ENCODE measurements at regions not wholly inside any gene's neighbourhood (a gene's known extent, or its start where the extent isn't known, plus 50 kb on each side); places are given as distances from the start of the nearest gene placed in this dataset.

GRCh38 chr2:121078899-121079298 lies 206.1 kb downstream of the TFCP2L1 start:
- TF ChIP-seq TAF1 (IDR thresholded peaks at IDR 0.05; ENCODE audit: low read depth, low read length), result no peak
- no peak for TF ChIP-seq POLR2AphosphoS5 (IDR thresholded peaks at IDR 0.05; ENCODE audit: low read depth, low read length)
- no peak for TF ChIP-seq POLR2A (IDR thresholded peaks at IDR 0.05; ENCODE audit: low read depth, low read length)
- no peak for TF ChIP-seq SPI1 (IDR thresholded peaks at IDR 0.05; ENCODE audit: low read depth, low read length)
- no peak for TF ChIP-seq PAX5 (IDR thresholded peaks at IDR 0.05; ENCODE audit: insufficient read depth, low read length, severe bottlenecking)
